ENCODE measurements at regions not wholly inside any gene's neighbourhood (a gene's known extent, or its start where the extent isn't known, plus 50 kb on each side); places are given as distances from the start of the nearest gene placed in this dataset.
"Not testable (repeated sequence)": the region's sequence is repeated elsewhere in the genome, so short reads cannot be mapped to it uniquely, and the experiment has no call there.

- not testable (repeated sequence) for TF ChIP-seq EZH2 (IDR thresholded peaks at IDR 0.05; ENCODE audit: low read depth, unreplicated experiment); ZNF114 (CRISPR knock-in tag; IDR thresholded peaks at IDR 0.05); CTCF (conservative IDR thresholded peaks at IDR 0.05; ENCODE audit: low read depth in 2 of 2); NANOG (IDR thresholded peaks at IDR 0.05; ENCODE audit: borderline replicate concordance)
These were observed 221.7 kb upstream of the PRKX start for GRCh38 chrX:3935196-3935595.
